ENCODE measurements at regions not wholly inside any gene's neighbourhood (a gene's known extent, or its start where the extent isn't known, plus 50 kb on each side); places are given as distances from the start of the nearest gene placed in this dataset.

DNA sequence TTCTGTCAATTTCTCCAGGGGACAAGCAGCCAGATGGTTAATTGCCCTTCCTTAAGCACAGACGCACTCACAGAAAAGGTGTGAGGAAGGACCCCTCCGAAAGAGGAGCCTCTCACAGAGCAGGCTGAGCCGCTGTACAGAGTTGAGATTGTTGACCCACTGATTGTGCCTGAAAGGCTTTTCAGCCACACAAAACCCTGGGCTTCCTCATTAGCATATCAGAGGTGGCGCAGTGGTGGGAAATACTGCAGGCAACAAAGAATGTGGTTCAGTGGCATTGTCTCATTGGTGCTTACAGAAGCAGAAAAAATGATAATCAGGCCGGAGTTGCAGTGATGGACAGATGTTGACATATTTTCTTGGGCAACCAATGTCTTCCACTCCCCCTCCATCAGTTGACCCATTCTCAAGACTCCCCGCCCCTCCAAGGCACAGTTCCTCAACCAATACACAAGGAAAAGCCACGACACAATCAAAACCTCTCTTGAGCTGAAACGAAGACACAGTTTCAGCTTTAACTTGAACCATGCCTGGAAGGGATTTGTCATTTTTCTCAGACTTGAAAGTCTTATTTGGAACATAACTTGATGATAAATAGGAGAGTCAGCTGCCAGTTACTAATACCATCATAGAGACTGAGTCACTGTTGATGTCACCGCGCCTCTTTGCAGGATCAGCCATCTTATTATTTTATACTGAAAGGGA lies 53.1 kb downstream of the ATXN3L start:
- Histone ChIP-seq H3K4me1 (ENCODE audit: control insufficient read depth, insufficient read depth, low read length) (no peaks in the 10 kb centered on the region), H3K27me3 (ENCODE audit: control insufficient read depth, insufficient read depth) (no peaks in the 10 kb centered on the region), H3K27ac (ENCODE audit: low read length) (no peak overlapping the region), H3K4me3 (ENCODE audit: low read length) (no peak overlapping the region), H3K9me3 (ENCODE audit: control insufficient read depth, low read length) (no peaks in the 10 kb centered on the region)
- intact Hi-C loops (cut with DNase I) = no loop called here
- ATAC-seq (no peak), DNase-seq (no peak)
- 95% methylated on average over 10 of the region's 10 CpGs for WGBS

DNA sequence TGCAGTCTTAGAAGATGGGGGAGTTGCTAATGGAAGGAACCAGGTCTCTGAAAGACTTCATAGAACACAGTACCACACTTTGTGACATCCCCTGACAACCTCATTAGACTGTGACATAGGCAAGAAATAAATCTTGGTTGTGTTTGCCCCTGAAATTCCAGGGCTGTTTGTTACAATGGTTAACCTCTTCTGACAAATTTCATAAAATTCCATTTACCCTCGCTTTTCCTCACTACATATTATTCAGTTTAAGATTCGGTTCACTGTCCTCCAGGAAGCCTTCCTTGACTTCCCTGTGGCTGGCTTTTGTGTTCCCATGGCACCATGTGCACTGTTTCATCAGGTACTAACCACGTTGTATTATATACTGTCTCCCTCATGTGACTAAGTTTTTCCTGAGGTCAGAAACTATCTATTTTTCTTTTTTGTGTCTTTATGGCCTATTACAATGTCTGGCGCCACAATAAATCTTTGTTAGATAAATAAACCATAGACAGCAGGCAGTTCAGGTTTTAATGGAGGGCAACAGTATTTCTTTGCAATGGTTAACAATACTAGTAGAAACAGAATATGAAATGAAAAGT lies 54.2 kb downstream of the ATXN3L start:
- H3K9me3 ChIP-seq (ENCODE audit: control insufficient read depth, low read length) = no peaks in the 10 kb centered on the region
- DNase-seq (no peak), ATAC-seq (no peak)
- WGBS = 96% methylated on average over 4 of the region's 4 CpGs
- intact Hi-C loops (cut with DNase I) = no loop called here
- no peak overlapping the region for H3K4me3 ChIP-seq (ENCODE audit: low read length)
- no peak overlapping the region for H3K27ac ChIP-seq (ENCODE audit: low read length)
- no peaks in the 10 kb centered on the region for H3K27me3 ChIP-seq (ENCODE audit: control insufficient read depth, insufficient read depth)
- no peaks in the 10 kb centered on the region for H3K4me1 ChIP-seq (ENCODE audit: control insufficient read depth, insufficient read depth, low read length)

DNA sequence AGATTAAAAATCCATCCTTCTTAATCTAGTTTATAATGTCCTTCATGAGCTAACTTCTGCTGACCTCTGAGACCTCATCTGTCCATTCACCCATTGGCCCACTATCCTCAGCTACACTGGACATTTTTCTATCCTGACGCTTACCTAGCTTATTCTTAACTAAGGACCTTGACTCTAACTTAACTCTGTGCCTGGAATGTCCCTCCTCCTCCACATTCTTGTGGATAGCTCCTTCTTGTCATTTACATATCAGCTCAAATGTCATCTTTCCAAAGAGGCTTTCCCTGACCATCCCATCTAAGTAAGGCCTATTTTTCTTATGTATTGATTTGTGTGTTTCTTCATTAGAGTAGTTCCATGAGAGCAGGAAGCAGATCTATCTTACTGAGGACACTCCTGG lies 54.7 kb downstream of the ATXN3L start:
- ATAC-seq (no peak), DNase-seq (no peak)
- H3K27me3 ChIP-seq (ENCODE audit: control insufficient read depth, insufficient read depth) = no peaks in the 10 kb centered on the region
- 88% methylated on average over 1 of the region's 1 CpG for WGBS
- H3K9me3 ChIP-seq (ENCODE audit: control insufficient read depth, low read length) = no peaks in the 10 kb centered on the region
- no peak overlapping the region for H3K4me3 ChIP-seq (ENCODE audit: low read length)
- no peak overlapping the region for H3K27ac ChIP-seq (ENCODE audit: low read length)
- intact Hi-C loops (cut with DNase I) = no loop called here
- H3K4me1 ChIP-seq (ENCODE audit: control insufficient read depth, insufficient read depth, low read length) = no peaks in the 10 kb centered on the region

DNA sequence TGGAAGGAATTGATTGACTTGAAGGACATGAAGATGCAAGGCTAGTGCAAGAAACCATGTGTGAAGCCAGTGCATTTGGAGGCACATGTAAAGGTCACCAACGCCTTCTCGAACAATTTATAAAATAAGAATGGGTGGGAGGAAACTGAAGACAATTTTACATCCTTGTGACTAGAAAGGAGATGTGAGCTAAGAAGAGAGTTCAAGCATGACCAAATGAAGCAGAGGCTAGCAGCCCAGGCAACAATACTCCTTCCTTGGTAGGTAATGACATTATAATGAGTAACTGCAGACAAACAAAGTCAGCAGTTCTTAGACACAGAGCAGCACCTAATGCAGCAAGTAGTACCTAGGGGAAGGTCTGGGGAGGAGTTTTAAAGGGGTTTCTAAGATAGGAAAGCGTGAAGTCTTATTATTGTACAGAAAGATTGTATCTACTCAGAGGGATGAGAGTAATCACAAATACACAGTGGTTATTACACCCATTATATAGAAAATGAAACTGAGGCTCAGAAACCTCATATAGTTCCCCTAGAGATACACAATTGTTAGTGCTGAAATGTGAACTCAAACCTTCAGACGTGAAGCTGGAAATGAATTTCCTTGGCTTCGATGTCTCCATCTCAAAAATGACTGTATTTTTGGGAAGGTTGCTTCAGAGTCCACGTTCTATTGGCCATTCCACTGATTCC lies 56.1 kb downstream of the ATXN3L start:
- 95% methylated on average over 6 of the region's 6 CpGs for WGBS
- intact Hi-C loops (cut with DNase I) = no loop called here
- Histone ChIP-seq H3K27ac (ENCODE audit: low read length) (no peak overlapping the region), H3K27me3 (ENCODE audit: control insufficient read depth, insufficient read depth) (no peaks in the 10 kb centered on the region), H3K4me1 (ENCODE audit: control insufficient read depth, insufficient read depth, low read length) (no peaks in the 10 kb centered on the region), H3K4me3 (ENCODE audit: low read length) (no peak overlapping the region), H3K9me3 (ENCODE audit: control insufficient read depth, low read length) (no peaks in the 10 kb centered on the region)
- DNase-seq (no peak), ATAC-seq (no peak)

DNA sequence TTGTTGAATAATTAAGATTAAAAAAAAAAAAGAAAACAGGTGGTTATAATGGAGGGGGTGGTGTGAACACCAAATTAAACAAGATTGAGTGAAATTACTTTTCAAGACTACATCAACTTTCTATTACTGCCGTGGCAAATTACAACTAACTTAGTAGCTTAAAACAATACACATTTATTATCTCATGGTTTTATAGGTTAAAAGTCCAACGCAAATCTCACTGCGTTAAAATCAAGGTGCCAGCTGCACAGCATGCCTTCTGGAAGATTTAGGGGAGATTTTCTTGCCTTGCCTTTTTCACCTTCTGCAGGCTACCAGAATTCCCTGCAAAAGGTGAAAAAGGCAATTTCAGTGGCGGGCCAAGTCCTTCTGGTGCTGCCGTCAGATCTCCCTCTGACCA lies 58.5 kb downstream of the ATXN3L start:
- no peak overlapping the region for H3K4me3 ChIP-seq (ENCODE audit: low read length)
- H3K9me3 ChIP-seq (ENCODE audit: control insufficient read depth, low read length) = no peaks in the 10 kb centered on the region
- no peaks in the 10 kb centered on the region for H3K4me1 ChIP-seq (ENCODE audit: control insufficient read depth, insufficient read depth, low read length)
- ATAC-seq (no peak), DNase-seq (no peak)
- intact Hi-C loops (cut with DNase I) = no loop called here
- no peak overlapping the region for H3K27ac ChIP-seq (ENCODE audit: low read length)
- 96% methylated on average over 5 of the region's 5 CpGs for WGBS
- no peaks in the 10 kb centered on the region for H3K27me3 ChIP-seq (ENCODE audit: control insufficient read depth, insufficient read depth)

DNA sequence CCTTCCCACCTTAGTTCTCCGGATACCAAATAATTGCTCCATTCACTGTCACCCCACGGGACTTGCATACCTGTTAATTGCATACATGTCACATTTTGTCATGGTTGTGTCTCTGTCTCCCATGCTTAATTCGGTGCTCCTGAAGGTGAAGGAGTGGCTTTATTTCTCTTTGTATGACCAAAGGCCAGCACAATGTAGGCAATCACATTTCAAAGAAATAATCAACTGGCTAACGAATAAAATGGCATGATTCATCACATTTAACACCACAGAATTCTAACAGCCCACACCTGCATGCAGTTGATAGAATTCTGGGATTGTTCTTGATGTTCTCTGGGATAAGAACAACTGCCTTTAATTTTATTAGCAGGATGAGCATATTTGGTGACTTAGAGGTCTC lies 59.3 kb downstream of the ATXN3L start:
- intact Hi-C loops (cut with DNase I) = no loop called here
- 94% methylated on average over 4 of the region's 4 CpGs for WGBS
- Histone ChIP-seq H3K27ac (ENCODE audit: low read length) (no peak overlapping the region), H3K4me3 (ENCODE audit: low read length) (no peak overlapping the region), H3K27me3 (ENCODE audit: control insufficient read depth, insufficient read depth) (no peaks in the 10 kb centered on the region), H3K9me3 (ENCODE audit: control insufficient read depth, low read length) (no peaks in the 10 kb centered on the region), H3K4me1 (ENCODE audit: control insufficient read depth, insufficient read depth, low read length) (no peaks in the 10 kb centered on the region)
- no peak for DNase-seq
- ATAC-seq = no peak

DNA sequence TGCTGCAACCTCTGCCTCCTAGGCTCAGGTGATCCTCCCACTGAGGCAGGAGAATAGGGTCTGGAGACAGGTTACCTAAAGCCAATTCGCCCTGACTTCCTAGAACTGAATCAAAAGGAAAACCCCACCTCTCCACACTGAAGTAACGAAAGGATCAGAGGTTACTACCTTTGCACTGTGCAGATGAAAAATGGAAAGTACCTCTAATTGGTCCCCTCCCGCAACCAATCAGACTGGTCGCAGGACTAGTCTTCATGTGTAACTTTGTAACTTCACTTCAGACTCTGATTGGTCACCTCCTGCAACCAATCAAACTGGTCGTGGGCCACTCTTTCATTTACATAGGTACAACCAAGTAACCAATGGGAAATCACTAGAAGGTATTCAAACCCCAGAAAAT lies 61.1 kb downstream of the ATXN3L start:
- ATAC-seq (no peak), DNase-seq (no peak)
- Histone ChIP-seq H3K4me1 (ENCODE audit: control insufficient read depth, insufficient read depth, low read length) (no peaks in the 10 kb centered on the region), H3K4me3 (ENCODE audit: low read length) (no peak overlapping the region), H3K9me3 (ENCODE audit: control insufficient read depth, low read length) (no peaks in the 10 kb centered on the region), H3K27me3 (ENCODE audit: control insufficient read depth, insufficient read depth) (no peaks in the 10 kb centered on the region), H3K27ac (ENCODE audit: low read length) (no peak overlapping the region)
- intact Hi-C loops (cut with DNase I) = no loop called here
- WGBS = 99% methylated on average over 5 of the region's 5 CpGs

DNA sequence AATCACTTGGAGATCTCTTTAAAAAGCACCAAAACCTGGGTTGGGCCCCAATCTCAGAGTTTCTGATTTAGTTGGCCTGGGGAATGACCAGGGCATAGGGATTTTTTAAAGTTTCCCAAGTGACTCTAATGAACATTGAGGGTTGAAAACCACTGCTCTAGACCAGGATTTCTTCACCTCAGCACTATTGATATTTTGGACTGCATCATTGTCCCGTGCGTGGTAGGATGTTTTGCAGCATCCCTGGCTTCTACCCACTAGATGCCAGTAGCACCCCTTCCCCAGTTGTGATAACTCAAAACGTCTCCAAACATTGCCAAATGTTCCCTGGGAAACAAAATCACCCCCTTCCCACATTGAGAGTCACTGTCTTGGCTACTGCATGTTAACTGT lies 61.8 kb downstream of the ATXN3L start:
- Histone ChIP-seq H3K27me3 (ENCODE audit: control insufficient read depth, insufficient read depth) (no peaks in the 10 kb centered on the region), H3K9me3 (ENCODE audit: control insufficient read depth, low read length) (no peaks in the 10 kb centered on the region), H3K27ac (ENCODE audit: low read length) (no peak overlapping the region), H3K4me3 (ENCODE audit: low read length) (no peak overlapping the region), H3K4me1 (ENCODE audit: control insufficient read depth, insufficient read depth, low read length) (no peaks in the 10 kb centered on the region)
- 74% methylated on average over 3 of the region's 3 CpGs for WGBS
- no peak for ATAC-seq
- intact Hi-C loops (cut with DNase I) = no loop called here
- no peak for DNase-seq

DNA sequence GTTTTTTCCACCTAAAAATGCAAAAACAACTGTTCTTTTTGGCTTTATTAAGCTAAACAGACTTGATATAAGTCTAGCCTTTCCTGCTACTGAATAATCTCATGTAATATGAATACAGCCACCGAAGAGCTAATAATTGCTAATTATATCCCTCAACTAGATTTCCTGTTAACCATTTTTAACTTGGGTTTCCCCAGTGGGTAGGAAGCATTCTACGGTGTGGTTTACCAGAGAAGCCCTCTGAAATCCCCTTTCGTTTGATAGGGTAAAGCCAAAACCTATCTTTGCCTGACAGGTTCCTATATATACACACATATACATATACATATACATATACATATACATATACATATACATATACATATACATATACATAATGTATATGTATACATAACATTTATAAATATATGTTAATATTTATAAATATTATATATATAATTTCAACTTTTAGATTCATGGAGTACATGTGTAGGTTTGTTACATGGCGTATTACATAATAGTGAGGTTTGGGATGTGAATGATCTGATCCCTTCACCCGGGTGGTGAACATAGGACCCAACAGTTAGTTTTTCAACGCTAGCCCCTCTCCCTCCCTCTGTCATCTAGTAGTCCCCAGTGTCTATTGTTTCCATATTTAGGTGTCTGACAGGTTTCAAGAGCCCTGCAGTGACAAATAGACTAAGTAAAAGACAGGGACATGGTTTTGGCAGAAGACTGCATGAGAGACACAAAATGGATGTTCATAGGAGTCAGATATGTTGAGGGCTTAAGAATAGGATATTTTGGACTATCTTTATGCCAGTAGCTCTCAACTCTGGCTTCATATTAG lies 62.4 kb downstream of the ATXN3L start:
- WGBS = 71% methylated on average over 6 of the region's 6 CpGs

DNA sequence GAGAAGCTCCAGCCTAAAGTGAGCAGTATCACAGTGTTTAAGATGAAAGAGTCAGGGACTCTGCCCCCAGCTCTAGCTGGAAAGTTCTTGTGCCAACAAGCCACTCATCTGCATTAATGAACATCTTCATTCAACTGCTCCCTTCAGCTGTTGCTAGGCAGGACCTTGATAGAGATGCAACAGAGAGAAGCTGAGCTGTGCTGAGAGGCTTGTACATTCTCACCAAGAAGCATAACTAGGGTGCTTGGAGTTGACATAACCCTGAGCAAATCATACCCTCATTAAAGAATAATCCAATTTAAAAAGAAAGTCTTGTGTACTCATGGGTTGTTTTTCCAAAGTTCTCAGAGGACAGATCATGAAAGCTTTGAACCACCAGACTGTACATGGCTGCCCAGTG lies 63.2 kb downstream of the ATXN3L start:
- Histone ChIP-seq H3K4me1 (ENCODE audit: control insufficient read depth, insufficient read depth, low read length) (peaks cover 1% of the 10 kb centered on the region), H3K27ac (ENCODE audit: low read length) (no peak overlapping the region), H3K27me3 (ENCODE audit: control insufficient read depth, insufficient read depth) (no peaks in the 10 kb centered on the region), H3K4me3 (ENCODE audit: low read length) (no peak overlapping the region), H3K9me3 (ENCODE audit: control insufficient read depth, low read length) (no peaks in the 10 kb centered on the region)
- DNase-seq (no peak), ATAC-seq (no peak)
- intact Hi-C loops (cut with DNase I) = no loop called here

More for the DNA sequence above, 62.4 kb downstream of the ATXN3L start:
- no peaks in the 10 kb centered on the region for H3K27me3 ChIP-seq (ENCODE audit: control insufficient read depth, insufficient read depth)
- no peaks in the 10 kb centered on the region for H3K9me3 ChIP-seq (ENCODE audit: control insufficient read depth, low read length)
- ATAC-seq (no peak), DNase-seq (no peak)
- intact Hi-C loops (cut with DNase I) = no loop called here
- no peaks in the 10 kb centered on the region for H3K4me1 ChIP-seq (ENCODE audit: control insufficient read depth, insufficient read depth, low read length)
- no peak overlapping the region for H3K4me3 ChIP-seq (ENCODE audit: low read length)
- no peak overlapping the region for H3K27ac ChIP-seq (ENCODE audit: low read length)

DNA sequence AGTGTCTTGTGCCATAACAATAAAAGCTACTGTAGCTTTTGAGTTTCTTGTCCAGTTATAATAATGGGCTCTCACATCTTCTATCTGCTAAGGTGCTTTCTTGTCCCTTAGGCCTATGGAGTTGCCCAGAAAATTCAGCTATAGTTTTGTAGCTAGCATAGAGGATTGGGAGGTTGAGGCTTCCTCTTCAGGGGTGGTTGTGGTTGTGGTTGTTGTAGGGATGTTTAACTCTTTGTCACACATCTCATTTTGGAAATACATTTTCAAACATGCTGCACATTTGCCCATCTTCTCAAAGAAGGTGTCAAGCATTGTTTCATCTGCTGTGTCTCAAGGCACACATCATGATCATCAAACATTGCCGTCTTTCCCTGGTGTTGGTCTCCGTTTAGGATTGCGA lies 65.0 kb downstream of the ATXN3L start:
- WGBS = 97% methylated on average over 3 of the region's 3 CpGs
- ATAC-seq = no peak
- Histone ChIP-seq H3K4me1 (ENCODE audit: control insufficient read depth, insufficient read depth, low read length) (peaks cover 1% of the 10 kb centered on the region), H3K9me3 (ENCODE audit: control insufficient read depth, low read length) (no peaks in the 10 kb centered on the region), H3K27me3 (ENCODE audit: control insufficient read depth, insufficient read depth) (no peaks in the 10 kb centered on the region), H3K27ac (ENCODE audit: low read length) (no peak overlapping the region), H3K4me3 (ENCODE audit: low read length) (no peak overlapping the region)
- intact Hi-C loops (cut with DNase I) = no loop called here
- DNase-seq = no peak
